HS-27A (cell line): ENCODE measurements at regions not wholly inside any gene's neighbourhood (a gene's known extent, or its start where the extent isn't known, plus 50 kb on each side); places are given as distances from the start of the nearest gene placed in this dataset.
"Not testable (repeated sequence)": the region's sequence is repeated elsewhere in the genome, so short reads cannot be mapped to it uniquely, and the experiment has no call there.

Source experiments
- DNase-seq: peaks from one replicate; pipeline ENCODE4 v3.0.0-alpha.2; 2012; ENCODE audit warnings: low read depth, missing footprints

GRCh38 chr4:138891631-138892031 is 124.0 kb upstream of the NOCT start:
- no peak for DNase-seq

- DNase-seq: no peak
Observed at GRCh38 chr4:138890891-138891570, 124.5 kb upstream of the NOCT start.

GRCh38 chr4:138889216-138889615 is 126.4 kb upstream of the NOCT start:
- DNase-seq: no peak

- no peak for DNase-seq
Observed at GRCh38 chr4:138887741-138888140, 127.8 kb upstream of the NOCT start.

- DNase-seq: no peak
Observed at GRCh38 chr4:138887341-138887740, 128.2 kb upstream of the NOCT start.

- no peak for DNase-seq
Observed at GRCh38 chr4:138879757-138880156, 135.8 kb upstream of the NOCT start.

- peak; percentile 84 for DNase-seq
Observed at GRCh38 chr4:138875891-138876608, 139.5 kb upstream of the NOCT start.

GRCh38 chr4:138871555-138871875 is 144.1 kb upstream of the NOCT start:
- no peak for DNase-seq

- peak; percentile 45 for DNase-seq
Observed at GRCh38 chr4:138870737-138871554, 144.6 kb upstream of the NOCT start.

GRCh38 chr4:138869631-138870030 is 145.9 kb upstream of the NOCT start:
- DNase-seq: no peak

- DNase-seq: no peak
Observed at GRCh38 chr4:138869165-138869564, 146.4 kb upstream of the NOCT start.

- DNase-seq: no peak
Observed at GRCh38 chr4:138868562-138868961, 147.0 kb upstream of the NOCT start.

GRCh38 chr4:138867404-138867803 is 148.2 kb upstream of the NOCT start:
- no peak for DNase-seq

GRCh38 chr4:138866314-138866713 is 149.3 kb upstream of the NOCT start:
- no peak for DNase-seq

- no peak for DNase-seq
Observed at GRCh38 chr4:138865765-138866164, 149.8 kb upstream of the NOCT start.

- no peak for DNase-seq
Observed at GRCh38 chr4:138864961-138865720, 150.4 kb upstream of the NOCT start.

GRCh38 chr4:138863160-138863559 is 152.4 kb upstream of the NOCT start:
- no peak for DNase-seq

- DNase-seq: no peak
Observed at GRCh38 chr4:138861135-138861534, 154.4 kb upstream of the NOCT start.

- not testable (repeated sequence) for DNase-seq
Observed at GRCh38 chr4:138860357-138860756, 155.2 kb upstream of the NOCT start.

- no peak for DNase-seq
Observed at GRCh38 chr4:138859254-138859653, 156.3 kb upstream of the NOCT start.

GRCh38 chr4:138858419-138858818 is 157.2 kb upstream of the NOCT start:
- no peak for DNase-seq

GRCh38 chr4:138857416-138857815 is 158.2 kb upstream of the NOCT start:
- no peak for DNase-seq
